SU-DHL-6 (cell line): ENCODE measurements at regions not wholly inside any gene's neighbourhood (a gene's known extent, or its start where the extent isn't known, plus 50 kb on each side); places are given as distances from the start of the nearest gene placed in this dataset.

Experiments
- H2AFZ ChIP-seq: fragments of 200-600 bp; sonication (generic); 2 replicates; pipeline ENCODE4 v1.6.1; 2014; ENCODE audit warnings: low read depth, mild to moderate bottlenecking, moderate library complexity, mixed read lengths, antibody characterized with exemption, low read length; ENCODE audit not compliant: severe bottlenecking
- H3F3A ChIP-seq: fragments of 200-600 bp; shearing (Covaris generic); 2 replicates; pipeline ENCODE4 v1.6.0; 2016; ENCODE audit warnings: antibody characterized with exemption, mild to moderate bottlenecking; ENCODE audit not compliant: insufficient read depth
- H3K27ac ChIP-seq: fragments of 200-600 bp; sonication (generic); 2 replicates; pipeline ENCODE4 v1.5.1; 2016; ENCODE audit warnings: low read depth, mild to moderate bottlenecking, low read length, moderate library complexity, mixed read lengths
- H3K27me3 ChIP-seq: fragments of 200-600 bp; sonication (generic), shearing (Covaris generic); 2 replicates; pipeline ENCODE4 v1.6.0; 2014; ENCODE audit warnings: mild to moderate bottlenecking, low read length
- H3K36me3 ChIP-seq: fragments of 200-600 bp; sonication (generic); 2 replicates; pipeline ENCODE4 v1.6.1; 2014; ENCODE audit warnings: mild to moderate bottlenecking, low read length, mixed read lengths
- H3K4me2 ChIP-seq: fragments of 300-600, 200-600 bp; shearing (Covaris generic), sonication (generic); 2 replicates; pipeline ENCODE4 v1.6.0; 2014; ENCODE audit warnings: low read length, low read depth, mild to moderate bottlenecking; ENCODE audit not compliant: poor library complexity, severe bottlenecking
- H3K4me3 ChIP-seq: fragments of 200-600 bp; sonication (generic); 2 replicates; pipeline ENCODE4 v1.5.1; 2014; ENCODE audit warnings: antibody characterized with exemption, low read length, mild to moderate bottlenecking, mixed read lengths; ENCODE audit not compliant: insufficient read depth, poor library complexity, severe bottlenecking
- H3K79me2 ChIP-seq: fragments of 200-600 bp; sonication (generic); 2 replicates; pipeline ENCODE4 v1.6.1; 2014; ENCODE audit warnings: mild to moderate bottlenecking, low read length, moderate library complexity; ENCODE audit not compliant: insufficient read depth
- H3K9ac ChIP-seq: fragments of 200-600 bp; sonication (generic); 2 replicates; pipeline ENCODE4 v1.7.0; 2014; ENCODE audit warnings: mild to moderate bottlenecking, low read length
- H3K9me2 ChIP-seq: fragments of 200-600 bp; sonication (generic); replicated peaks from 2 replicates; pipeline ENCODE4 v1.6.1; 2014; ENCODE audit warnings: low read length; ENCODE audit not compliant: insufficient read depth
- H3K9me3 ChIP-seq: fragments of 200-600 bp; sonication (generic); 2 replicates; pipeline ENCODE4 v1.6.1; 2014; ENCODE audit warnings: low read length, mixed read lengths; ENCODE audit not compliant: insufficient read depth
- H4K20me1 ChIP-seq: fragments of 200-600 bp; sonication (generic); 2 replicates; pipeline ENCODE4 v1.6.1; 2014; ENCODE audit warnings: low read depth, mild to moderate bottlenecking, antibody characterized with exemption, low read length, moderate library complexity, mixed read lengths
- EZH2phosphoT487 ChIP-seq: fragments of 200-600 bp; sonication (generic), shearing (Covaris generic); conservative IDR thresholded peaks from 2 replicates; pipeline ENCODE4 v1.6.1; 2018; ENCODE audit warnings: mild to moderate bottlenecking, antibody characterized with exemption, low read length, moderate library complexity, mixed read lengths
- TF ChIP-seq, protein P1 (sequence below): fragments of 200-600 bp; sonication (generic); IDR thresholded peaks from one replicate; pipeline ENCODE4 v1.5.1; 2017; ENCODE audit warnings: antibody characterized with exemption, mild to moderate bottlenecking, low read length, moderate library complexity; ENCODE audit not compliant: insufficient read depth, poor library complexity, severe bottlenecking

DNA sequence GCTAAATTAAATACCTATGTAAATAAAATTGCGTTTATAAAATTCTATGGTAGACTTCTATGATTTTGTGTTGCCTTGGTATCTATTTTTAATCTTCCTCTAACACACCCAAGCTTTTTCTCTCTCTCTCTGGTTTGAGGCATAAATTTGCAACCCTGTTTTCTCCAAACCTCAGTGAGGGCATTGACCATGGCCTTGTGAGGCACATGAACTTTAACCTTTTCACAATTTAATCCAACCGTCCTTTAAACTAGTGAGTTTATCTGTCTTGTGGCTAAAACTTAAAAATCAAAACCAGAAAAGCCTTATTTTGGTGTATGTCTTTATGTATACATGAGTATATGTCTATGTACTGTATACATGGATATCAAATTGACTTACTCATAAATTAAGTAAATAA lies 746.6 kb upstream of the B3GALT2 start:
- TF ChIP-seq EZH2phosphoT487, result no peak
- TF ChIP-seq, protein P1, sequence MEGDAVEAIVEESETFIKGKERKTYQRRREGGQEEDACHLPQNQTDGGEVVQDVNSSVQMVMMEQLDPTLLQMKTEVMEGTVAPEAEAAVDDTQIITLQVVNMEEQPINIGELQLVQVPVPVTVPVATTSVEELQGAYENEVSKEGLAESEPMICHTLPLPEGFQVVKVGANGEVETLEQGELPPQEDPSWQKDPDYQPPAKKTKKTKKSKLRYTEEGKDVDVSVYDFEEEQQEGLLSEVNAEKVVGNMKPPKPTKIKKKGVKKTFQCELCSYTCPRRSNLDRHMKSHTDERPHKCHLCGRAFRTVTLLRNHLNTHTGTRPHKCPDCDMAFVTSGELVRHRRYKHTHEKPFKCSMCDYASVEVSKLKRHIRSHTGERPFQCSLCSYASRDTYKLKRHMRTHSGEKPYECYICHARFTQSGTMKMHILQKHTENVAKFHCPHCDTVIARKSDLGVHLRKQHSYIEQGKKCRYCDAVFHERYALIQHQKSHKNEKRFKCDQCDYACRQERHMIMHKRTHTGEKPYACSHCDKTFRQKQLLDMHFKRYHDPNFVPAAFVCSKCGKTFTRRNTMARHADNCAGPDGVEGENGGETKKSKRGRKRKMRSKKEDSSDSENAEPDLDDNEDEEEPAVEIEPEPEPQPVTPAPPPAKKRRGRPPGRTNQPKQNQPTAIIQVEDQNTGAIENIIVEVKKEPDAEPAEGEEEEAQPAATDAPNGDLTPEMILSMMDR, result no peak
- Histone ChIP-seq H3K9me3 (peaks cover 9% of the 10 kb centered on the region; the same call in 1 of the 2 replicates), H3F3A (no peaks in the 10 kb centered on the region), H3K4me2 (no peak overlapping the region), H3K27me3 (no peaks in the 10 kb centered on the region), H3K9ac (no peak overlapping the region), H3K36me3 (0 out of 2 replicates have a peak, but pooled peaks cover 5% of the 10 kb centered on the region), H3K27ac (no peak overlapping the region), H3K4me3 (no peak overlapping the region), H3K79me2 (no peaks in the 10 kb centered on the region), H2AFZ (peak overlapping the region; percentile 24), H3K9me2 (no peaks in the 10 kb centered on the region), H4K20me1 (no peaks in the 10 kb centered on the region)

DNA sequence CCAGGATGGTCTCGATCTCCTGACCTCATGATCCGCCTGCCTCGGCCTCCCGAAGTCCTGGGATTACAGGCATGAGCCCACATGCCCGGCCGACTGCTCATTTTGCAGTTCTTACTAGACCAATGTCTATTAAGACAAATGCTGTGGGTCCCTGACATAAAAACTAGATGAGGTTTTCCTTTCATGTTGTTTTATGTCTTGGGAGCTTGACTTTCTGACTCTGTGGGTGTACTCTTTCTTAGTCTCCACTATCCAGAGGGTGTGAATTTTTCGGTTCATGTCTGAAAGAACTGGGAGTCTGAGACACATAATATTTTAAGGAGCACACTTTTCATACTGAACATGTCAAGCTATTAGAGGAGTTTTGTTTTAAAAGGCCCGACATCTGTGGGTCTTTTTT lies 744.9 kb upstream of the B3GALT2 start:
- Histone ChIP-seq H3K27ac (no peak overlapping the region), H3F3A (no peaks in the 10 kb centered on the region), H3K79me2 (no peaks in the 10 kb centered on the region), H3K36me3 (0 out of 2 replicates have a peak, but pooled peaks cover 5% of the 10 kb centered on the region), H3K4me3 (no peak overlapping the region), H2AFZ (no peak overlapping the region), H3K9me2 (no peaks in the 10 kb centered on the region), H3K27me3 (no peaks in the 10 kb centered on the region), H3K9me3 (peaks cover 15% of the 10 kb centered on the region; the same call in 1 of the 2 replicates), H4K20me1 (no peaks in the 10 kb centered on the region), H3K9ac (no peak overlapping the region), H3K4me2 (no peak overlapping the region)
- no peak for TF ChIP-seq EZH2phosphoT487
- TF ChIP-seq, protein P1, result no peak

DNA sequence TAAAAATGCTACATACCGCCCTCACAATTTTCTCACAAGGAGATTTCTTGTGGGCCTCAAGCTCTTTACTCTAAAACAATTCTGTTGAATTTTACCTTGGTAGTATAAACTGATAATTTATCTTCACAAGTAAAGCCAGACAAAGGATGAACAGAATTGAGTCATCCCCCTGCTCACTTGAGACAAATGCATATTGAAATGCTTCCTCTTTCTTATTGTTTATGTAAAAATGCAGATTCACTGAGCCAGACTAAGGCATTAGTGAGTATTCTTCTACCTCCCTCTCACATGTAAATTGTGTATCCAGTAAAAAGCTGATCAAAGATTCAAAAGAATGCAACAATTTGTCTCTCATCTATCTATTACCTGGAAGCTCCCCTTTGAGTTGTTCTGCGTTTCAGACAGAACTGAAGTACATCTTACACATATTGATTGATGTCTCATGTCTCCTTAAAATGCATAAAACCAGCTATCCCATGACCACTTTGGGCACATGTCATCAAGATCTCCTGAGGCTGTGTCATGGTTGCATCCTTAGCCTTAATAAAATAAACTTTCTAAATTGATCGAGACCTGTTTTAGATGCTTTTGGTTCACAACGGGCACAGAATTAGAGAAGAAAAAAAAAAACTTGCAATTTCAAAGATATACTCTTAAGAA lies 743.1 kb upstream of the B3GALT2 start:
- Histone ChIP-seq H2AFZ (no peak overlapping the region), H3K4me3 (no peak overlapping the region), H3K36me3 (0 out of 2 replicates have a peak, but pooled peaks cover 5% of the 10 kb centered on the region), H3K27me3 (no peaks in the 10 kb centered on the region), H3K9me2 (no peaks in the 10 kb centered on the region), H3K9ac (no peak overlapping the region), H3F3A (no peaks in the 10 kb centered on the region), H3K9me3 (peaks cover 15% of the 10 kb centered on the region; the same call in 1 of the 2 replicates), H3K4me2 (no peak overlapping the region), H3K27ac (no peak overlapping the region), H4K20me1 (no peaks in the 10 kb centered on the region), H3K79me2 (no peaks in the 10 kb centered on the region)
- TF ChIP-seq, protein P1, result no peak
- TF ChIP-seq EZH2phosphoT487, result no peak
